D721Med (cell line): ENCODE measurements at regions not wholly inside any gene's neighbourhood (a gene's known extent, or its start where the extent isn't known, plus 50 kb on each side); places are given as distances from the start of the nearest gene placed in this dataset.

ENCODE experiments used
- DNase-seq: peaks from one replicate; pipeline ENCODE4 v3.0.0; 2011; ENCODE audit warnings: low spot score; ENCODE audit not compliant: insufficient read length
- FAIRE-seq: peaks from 2 replicates; lab custom pipeline; 2011; peaks lifted over from hg19 to GRCh38; lab: Jason Lieb, UNC
- TF ChIP-seq, protein P1 (sequence below): IDR thresholded peaks from 2 replicates; pipeline ENCODE4 v1.5.1; 2012; ENCODE audit warnings: mild to moderate bottlenecking, control low read depth; ENCODE audit not compliant: insufficient read depth; ENCODE audit errors: missing control alignments

DNA sequence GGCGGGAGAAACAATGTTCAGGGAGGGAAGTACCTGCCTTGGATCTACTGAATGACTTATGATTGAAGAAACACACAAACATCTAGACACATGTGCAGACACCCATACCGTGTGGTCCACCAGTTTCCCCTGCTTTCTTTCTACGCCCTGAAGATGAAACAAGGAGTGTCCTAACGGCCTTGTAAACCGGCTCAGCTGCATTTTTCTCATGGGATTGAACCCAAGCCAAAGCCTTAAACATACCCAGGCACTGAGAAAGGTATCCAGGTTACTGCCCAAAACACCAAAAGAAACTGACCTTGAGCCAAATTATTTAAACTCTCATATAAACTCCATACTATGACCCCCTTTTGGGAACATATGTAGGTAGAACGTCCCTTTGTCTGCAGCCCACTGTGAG, 630.0 kb upstream of the RGS18 start:
- DNase-seq (no peak), FAIRE-seq (no peak)
- TF ChIP-seq, protein P1, sequence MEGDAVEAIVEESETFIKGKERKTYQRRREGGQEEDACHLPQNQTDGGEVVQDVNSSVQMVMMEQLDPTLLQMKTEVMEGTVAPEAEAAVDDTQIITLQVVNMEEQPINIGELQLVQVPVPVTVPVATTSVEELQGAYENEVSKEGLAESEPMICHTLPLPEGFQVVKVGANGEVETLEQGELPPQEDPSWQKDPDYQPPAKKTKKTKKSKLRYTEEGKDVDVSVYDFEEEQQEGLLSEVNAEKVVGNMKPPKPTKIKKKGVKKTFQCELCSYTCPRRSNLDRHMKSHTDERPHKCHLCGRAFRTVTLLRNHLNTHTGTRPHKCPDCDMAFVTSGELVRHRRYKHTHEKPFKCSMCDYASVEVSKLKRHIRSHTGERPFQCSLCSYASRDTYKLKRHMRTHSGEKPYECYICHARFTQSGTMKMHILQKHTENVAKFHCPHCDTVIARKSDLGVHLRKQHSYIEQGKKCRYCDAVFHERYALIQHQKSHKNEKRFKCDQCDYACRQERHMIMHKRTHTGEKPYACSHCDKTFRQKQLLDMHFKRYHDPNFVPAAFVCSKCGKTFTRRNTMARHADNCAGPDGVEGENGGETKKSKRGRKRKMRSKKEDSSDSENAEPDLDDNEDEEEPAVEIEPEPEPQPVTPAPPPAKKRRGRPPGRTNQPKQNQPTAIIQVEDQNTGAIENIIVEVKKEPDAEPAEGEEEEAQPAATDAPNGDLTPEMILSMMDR, result no peak

DNA sequence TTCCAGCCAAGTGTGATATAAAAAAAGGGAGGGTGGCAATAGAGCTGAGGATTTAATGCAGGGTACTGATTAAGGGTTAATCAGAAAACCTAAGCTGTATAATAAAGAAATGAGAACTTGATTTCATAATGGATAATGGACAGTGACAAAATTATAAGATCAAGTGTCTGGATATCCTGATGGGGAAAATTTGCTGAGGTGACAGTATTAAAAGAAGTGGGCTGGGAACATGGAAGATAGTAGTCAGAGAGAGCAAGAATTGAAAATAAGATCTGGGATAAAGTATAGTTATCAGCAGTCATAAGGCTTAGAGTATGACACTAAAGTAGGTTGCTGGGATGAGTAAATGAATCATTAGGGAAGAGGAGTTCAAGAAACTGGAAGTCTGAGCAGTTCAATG, 627.3 kb upstream of the RGS18 start:
- FAIRE-seq (no peak), DNase-seq (no peak)
- TF ChIP-seq, protein P1, result no peak

DNA sequence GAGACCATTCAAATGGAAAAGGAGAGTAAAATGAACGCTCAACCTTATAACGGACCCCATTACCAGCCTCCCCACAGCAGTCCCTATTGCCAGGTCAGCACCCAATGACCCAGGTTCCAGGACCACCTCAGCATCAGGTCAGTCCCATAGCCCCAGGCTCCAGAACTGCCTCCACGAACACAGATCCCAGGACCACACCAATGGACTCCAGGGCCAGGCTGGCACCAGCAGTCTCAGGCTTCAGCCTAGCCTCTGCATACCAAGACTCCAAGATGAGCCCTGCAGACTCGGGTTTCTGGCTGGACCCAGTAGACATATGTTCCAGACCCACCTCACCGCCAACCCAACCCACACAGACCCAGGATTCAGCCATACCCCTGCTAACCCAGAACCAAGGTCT, 625.0 kb upstream of the RGS18 start:
- TF ChIP-seq, protein P1, result no peak
- FAIRE-seq, result no peak

DNA sequence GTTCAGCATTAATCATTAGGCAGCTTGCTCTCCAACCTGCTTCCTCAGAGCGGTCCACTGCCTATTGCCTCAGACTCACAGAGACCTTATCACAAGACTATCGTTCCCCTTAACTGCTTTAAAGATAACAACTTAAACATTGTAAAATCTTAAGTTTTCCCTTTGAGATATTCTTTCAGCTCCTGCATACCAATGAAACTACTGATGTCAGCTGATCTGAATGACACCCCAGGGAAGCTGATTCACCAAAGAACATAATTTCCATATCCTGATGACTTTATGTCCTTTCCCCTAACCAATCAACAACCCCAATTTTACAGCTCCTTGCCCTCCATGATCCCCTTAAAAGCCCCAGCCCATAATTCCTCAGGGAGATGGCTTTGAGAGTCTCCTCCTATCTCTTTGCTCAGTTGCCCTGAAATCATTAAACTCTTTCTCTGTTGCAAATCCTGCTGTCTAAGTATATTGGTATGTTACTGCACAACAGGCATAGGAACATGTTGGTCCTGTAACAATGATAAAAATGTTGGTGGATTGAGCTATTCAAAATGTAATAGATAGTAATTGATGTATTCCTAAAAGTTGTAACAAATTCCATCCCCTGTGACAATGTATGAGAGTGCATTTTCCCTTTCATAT, 621.4 kb upstream of the RGS18 start:
- TF ChIP-seq, protein P1, result no peak
- no peak for DNase-seq
- FAIRE-seq, result no peak

More for the DNA sequence above, 625.0 kb upstream of the RGS18 start:
- no peak for DNase-seq

DNA sequence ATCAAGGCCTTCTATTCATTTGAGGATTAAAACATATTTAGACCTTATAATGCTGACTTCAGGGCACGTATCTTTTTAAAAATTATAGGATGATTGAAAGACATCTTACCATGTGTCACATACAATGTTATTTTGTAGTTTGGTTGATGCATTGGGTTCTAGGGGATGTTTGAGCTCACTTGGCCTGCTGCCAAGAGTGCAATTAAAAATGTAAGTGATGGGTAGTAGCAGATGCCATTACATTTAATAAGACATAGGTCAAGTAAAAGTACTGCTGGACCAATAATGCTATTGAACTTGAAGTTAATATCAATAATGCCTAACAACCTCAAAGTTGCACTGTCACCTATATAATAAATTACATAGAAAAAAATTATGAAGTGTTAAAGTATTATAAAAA, 616.5 kb upstream of the RGS18 start:
- FAIRE-seq, result no peak
- TF ChIP-seq, protein P1, result no peak
- DNase-seq, result no peak

DNA sequence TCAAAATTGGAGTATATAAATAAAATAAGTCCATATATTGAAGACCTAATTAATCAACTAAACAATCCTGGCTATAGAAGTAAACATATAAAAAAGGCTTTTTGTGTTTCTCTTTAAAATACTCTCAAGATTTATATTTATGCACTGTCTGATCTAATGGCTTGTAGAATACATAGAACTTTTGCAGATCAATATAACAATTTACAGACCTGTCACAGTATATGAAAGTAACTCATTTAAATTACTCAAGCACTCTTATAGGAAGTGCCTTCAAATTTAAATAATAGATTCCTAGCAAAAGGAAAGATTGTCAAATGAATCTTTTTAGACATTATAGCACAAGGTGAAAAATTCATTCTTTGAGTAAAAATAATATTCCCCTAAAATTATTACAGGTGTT, 615.8 kb upstream of the RGS18 start:
- TF ChIP-seq, protein P1, result no peak
- FAIRE-seq (peak; percentile 21), DNase-seq (no peak)

DNA sequence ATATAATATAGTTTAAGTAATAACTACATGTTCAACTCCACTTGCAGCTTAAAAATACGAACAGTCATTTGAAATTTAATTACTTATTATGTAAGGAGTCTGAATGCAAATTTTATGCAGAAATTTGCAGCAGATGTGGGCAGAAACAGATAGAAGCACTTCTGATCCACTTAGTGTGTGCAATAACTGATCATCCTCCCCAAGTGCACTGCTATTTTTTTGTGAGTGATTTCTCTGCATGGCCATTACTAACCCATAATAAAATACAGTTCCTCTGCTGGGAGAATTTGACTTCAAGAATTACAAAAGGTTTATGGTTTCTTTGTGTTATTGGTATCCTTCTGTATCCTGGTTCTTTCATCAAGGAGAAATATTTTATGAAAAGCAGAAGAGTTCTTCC, 611.5 kb upstream of the RGS18 start:
- TF ChIP-seq, protein P1, result no peak
- DNase-seq (no peak), FAIRE-seq (peak; percentile 61)
